ENCODE measurements at regions not wholly inside any gene's neighbourhood (a gene's known extent, or its start where the extent isn't known, plus 50 kb on each side); places are given as distances from the start of the nearest gene placed in this dataset.

DNA sequence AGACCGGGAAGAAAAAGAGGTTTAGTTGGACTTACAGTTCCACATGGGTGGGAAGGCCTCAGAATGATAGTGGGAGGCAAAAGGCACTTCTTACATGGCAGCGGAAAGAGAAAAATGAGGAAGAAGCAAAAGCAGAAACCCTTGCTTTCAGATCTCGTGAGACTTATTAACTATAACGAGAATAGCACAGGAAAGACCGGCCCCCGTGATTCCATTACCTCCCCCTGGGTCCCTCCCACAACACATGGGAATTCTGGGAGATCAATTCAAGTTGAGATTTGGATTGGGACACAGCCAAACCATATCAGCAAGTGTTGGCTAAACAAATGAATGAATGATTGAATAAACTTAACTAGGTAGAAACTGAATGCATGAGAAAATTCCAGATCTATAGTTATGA is 85.3 kb upstream of the PARP11 start:
- no TSS peak for BruUV-seq (replicated peaks)
- dilution Hi-C loops (cut with HindIII; ENCODE audit: low sequenced_read_pairs, unreplicated experiment) (no loop called here), in situ Hi-C loops (cut with MboI; ENCODE audit: low sequenced_read_pairs) (no loop called here), intact Hi-C loops (cut with micrococcal nuclease) (no loop called here)
- H3K4me3 ChIP-seq (ENCODE audit: insufficient read depth, low read depth, low read length) = no peak overlapping the region
- no CpG with 5 or more reads among the region's 6 CpGs for WGBS, 2 experiments (ENCODE audit: extremely low coverage in 2 of 2, insufficient read length in 1 of 2)
- no peaks in the 10 kb centered on the region for H3K79me1 ChIP-seq (ENCODE audit: low read depth in 1 of 2, low read length in 2 of 2)
- no peak overlapping the region for H3K27ac ChIP-seq (ENCODE audit: insufficient read depth, low read length)
- no peak overlapping the region for H2AK9ac ChIP-seq (replicated peaks; ENCODE audit: low read depth, low read length, poor library complexity)
- POLR2A ChIA-PET (ENCODE audit: unreplicated experiment) = no interaction called here
- H3K18ac ChIP-seq (ENCODE audit: low read depth, low read length) = no peak overlapping the region
- no peaks in the 10 kb centered on the region for H3K9me1 ChIP-seq (ENCODE audit: insufficient read depth, low read length)
- ATAC-seq (ENCODE audit: low read depth) (no peak), DNase-seq (no peak)
- H2AFZ ChIP-seq (replicated peaks; ENCODE audit: low read length, poor library complexity) = no peak overlapping the region
- CTCF ChIA-PET = no interaction called here
- H3K4ac ChIP-seq (ENCODE audit: low read depth, low read length) = no peak overlapping the region
- H2BK15ac ChIP-seq (ENCODE audit: low read depth, low read length) = no peak overlapping the region
- no peak overlapping the region for H2BK120ac ChIP-seq (ENCODE audit: low read depth, low read length)
- no peak overlapping the region for H3K14ac ChIP-seq (replicated peaks; ENCODE audit: low read depth, low read length)
- H3K23ac ChIP-seq (ENCODE audit: low read depth, low read length) = no peak overlapping the region
- H3K36me3 ChIP-seq (ENCODE audit: control insufficient read depth, insufficient read depth, low read length) = no peaks in the 10 kb centered on the region
- no peaks in the 10 kb centered on the region for H3K4me1 ChIP-seq (ENCODE audit: control insufficient read depth, insufficient read depth, low read length)
- no peak overlapping the region for H4K91ac ChIP-seq (ENCODE audit: insufficient read depth, low read depth, low read length)
- no peak overlapping the region for H2BK20ac ChIP-seq (ENCODE audit: low read depth, low read length)
- H3K4me2 ChIP-seq (ENCODE audit: low read depth, low read length) = no peak overlapping the region
- no peak overlapping the region for H2AK5ac ChIP-seq (ENCODE audit: low read depth, low read length)
- no peak overlapping the region for H3K9ac ChIP-seq (ENCODE audit: low read depth, low read length)
- TF ChIP-seq, protein P1, sequence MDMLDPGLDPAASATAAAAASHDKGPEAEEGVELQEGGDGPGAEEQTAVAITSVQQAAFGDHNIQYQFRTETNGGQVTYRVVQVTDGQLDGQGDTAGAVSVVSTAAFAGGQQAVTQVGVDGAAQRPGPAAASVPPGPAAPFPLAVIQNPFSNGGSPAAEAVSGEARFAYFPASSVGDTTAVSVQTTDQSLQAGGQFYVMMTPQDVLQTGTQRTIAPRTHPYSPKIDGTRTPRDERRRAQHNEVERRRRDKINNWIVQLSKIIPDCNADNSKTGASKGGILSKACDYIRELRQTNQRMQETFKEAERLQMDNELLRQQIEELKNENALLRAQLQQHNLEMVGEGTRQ (IDR thresholded peaks at IDR 0.05; ENCODE audit: low read depth, low read length) = no peak
- TF ChIP-seq MAZ (IDR thresholded peaks at IDR 0.05; ENCODE audit: borderline replicate concordance, low read depth, low read length) (no peak), RAD21 (IDR thresholded peaks at IDR 0.05; ENCODE audit: low read length) (no peak), SMC3 (IDR thresholded peaks at IDR 0.05; ENCODE audit: low read depth, low read length) (no peak), POLR2A (IDR thresholded peaks at IDR 0.05; ENCODE audit: low read depth, low read length) (no peak), RCOR1 (IDR thresholded peaks at IDR 0.05; ENCODE audit: insufficient replicate concordance, low read length) (no peak), BHLHE40 (IDR thresholded peaks at IDR 0.05; ENCODE audit: low read depth, low read length) (no peak), RFX5 (IDR thresholded peaks at IDR 0.05; ENCODE audit: low read depth, low read length) (no peak), CHD1 (IDR thresholded peaks at IDR 0.05; ENCODE audit: low read depth, low read length) (no peak), MXI1 (IDR thresholded peaks at IDR 0.05; ENCODE audit: borderline replicate concordance, low read depth, low read length) (no peak), NFE2L2 (IDR thresholded peaks at IDR 0.05; ENCODE audit: low read depth, low read length) (no peak), MAFK (IDR thresholded peaks at IDR 0.05; ENCODE audit: low read depth, low read length) (no peak), CEBPB (IDR thresholded peaks at IDR 0.05; ENCODE audit: low read depth, low read length) (no peak), FOS (IDR thresholded peaks at IDR 0.05; ENCODE audit: low read depth, low read length) (no peak)
- TF ChIP-seq, protein P2, sequence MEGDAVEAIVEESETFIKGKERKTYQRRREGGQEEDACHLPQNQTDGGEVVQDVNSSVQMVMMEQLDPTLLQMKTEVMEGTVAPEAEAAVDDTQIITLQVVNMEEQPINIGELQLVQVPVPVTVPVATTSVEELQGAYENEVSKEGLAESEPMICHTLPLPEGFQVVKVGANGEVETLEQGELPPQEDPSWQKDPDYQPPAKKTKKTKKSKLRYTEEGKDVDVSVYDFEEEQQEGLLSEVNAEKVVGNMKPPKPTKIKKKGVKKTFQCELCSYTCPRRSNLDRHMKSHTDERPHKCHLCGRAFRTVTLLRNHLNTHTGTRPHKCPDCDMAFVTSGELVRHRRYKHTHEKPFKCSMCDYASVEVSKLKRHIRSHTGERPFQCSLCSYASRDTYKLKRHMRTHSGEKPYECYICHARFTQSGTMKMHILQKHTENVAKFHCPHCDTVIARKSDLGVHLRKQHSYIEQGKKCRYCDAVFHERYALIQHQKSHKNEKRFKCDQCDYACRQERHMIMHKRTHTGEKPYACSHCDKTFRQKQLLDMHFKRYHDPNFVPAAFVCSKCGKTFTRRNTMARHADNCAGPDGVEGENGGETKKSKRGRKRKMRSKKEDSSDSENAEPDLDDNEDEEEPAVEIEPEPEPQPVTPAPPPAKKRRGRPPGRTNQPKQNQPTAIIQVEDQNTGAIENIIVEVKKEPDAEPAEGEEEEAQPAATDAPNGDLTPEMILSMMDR (conservative IDR thresholded peaks at IDR 0.05; ENCODE audit: low read depth, low read length) = no peak
- TF ChIP-seq, protein P3, sequence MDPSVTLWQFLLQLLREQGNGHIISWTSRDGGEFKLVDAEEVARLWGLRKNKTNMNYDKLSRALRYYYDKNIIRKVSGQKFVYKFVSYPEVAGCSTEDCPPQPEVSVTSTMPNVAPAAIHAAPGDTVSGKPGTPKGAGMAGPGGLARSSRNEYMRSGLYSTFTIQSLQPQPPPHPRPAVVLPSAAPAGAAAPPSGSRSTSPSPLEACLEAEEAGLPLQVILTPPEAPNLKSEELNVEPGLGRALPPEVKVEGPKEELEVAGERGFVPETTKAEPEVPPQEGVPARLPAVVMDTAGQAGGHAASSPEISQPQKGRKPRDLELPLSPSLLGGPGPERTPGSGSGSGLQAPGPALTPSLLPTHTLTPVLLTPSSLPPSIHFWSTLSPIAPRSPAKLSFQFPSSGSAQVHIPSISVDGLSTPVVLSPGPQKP (IDR thresholded peaks at IDR 0.05; ENCODE audit: borderline replicate concordance, low read depth, low read length) = no peak
- no peak overlapping the region for H3K56ac ChIP-seq (ENCODE audit: extremely low read depth, insufficient read depth, low read length)
- H4K8ac ChIP-seq (ENCODE audit: low read depth in 2 of 2, low read length in 2 of 2) = no peak overlapping the region
- H4K20me1 ChIP-seq (ENCODE audit: insufficient read depth, low read length) = no peaks in the 10 kb centered on the region
- H2BK5ac ChIP-seq (ENCODE audit: low read depth, low read length, poor library complexity, severe bottlenecking) = no peak overlapping the region
- no peak overlapping the region for H4K5ac ChIP-seq (ENCODE audit: low read depth, low read length)
- H3K9me3 ChIP-seq (ENCODE audit: control insufficient read depth, insufficient read depth, low read length) = peaks cover 2% of the 10 kb centered on the region; the same call in 1 of the 2 replicates
- no peaks in the 10 kb centered on the region; the same call in 1 of the 2 replicates for H3K27me3 ChIP-seq (ENCODE audit: control insufficient read depth, insufficient read depth, low read length)

All from IMR-90 (cell line).